OCI-LY7 (cell line): ENCODE measurements at regions not wholly inside any gene's neighbourhood (a gene's known extent, or its start where the extent isn't known, plus 50 kb on each side); places are given as distances from the start of the nearest gene placed in this dataset.

Source experiments
- EZH2phosphoT487 ChIP-seq: fragments of 200-600 bp; sonication (generic); IDR thresholded peaks from 2 replicates; pipeline ENCODE4 v1.6.1; 2018; ENCODE audit warnings: low read depth, borderline replicate concordance, mild to moderate bottlenecking, mixed run types, antibody characterized with exemption, low read length, moderate library complexity, mixed read lengths
- TF ChIP-seq, protein P1 (sequence below): fragments of 200-600 bp; sonication (generic); conservative IDR thresholded peaks from 2 replicates; pipeline ENCODE4 v1.5.1; 2014; ENCODE audit warnings: mild to moderate bottlenecking, antibody characterized with exemption, low read length, moderate library complexity, mixed read lengths

DNA sequence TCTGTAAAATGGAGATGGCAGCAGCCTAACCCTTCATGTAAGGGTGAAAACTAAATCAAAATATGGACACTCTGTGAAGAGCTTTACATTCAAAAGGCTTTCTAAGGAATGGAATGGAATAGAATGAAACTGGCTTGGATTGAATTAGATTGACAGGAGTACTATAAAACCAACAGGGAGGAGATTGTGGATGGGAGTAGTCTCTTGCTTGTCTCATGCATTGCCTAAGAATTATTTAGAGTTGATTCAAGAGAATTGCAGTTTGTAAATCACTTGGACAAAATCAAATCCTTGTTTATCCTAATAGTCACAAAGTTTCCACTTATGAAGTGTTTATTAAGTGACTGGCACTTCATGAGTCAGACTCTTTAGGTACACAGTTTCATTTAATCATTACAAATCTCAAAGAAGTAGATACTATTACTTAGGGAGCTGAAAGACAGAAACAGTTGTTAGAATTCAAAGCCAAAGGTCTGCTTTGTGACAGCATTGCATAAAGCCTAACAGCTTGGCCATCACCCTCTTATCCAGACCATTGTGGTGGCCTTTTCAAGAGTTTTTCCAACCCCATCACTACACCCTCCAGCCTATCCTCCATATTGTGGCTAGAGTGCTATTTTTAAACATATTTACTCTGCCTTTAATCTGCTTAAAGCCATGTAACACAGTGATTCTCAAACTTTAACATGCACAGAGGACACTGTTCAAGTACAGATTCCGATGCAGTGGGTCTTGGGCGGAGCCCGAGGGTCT lies 91.9 kb upstream of the GHITM start:
- TF ChIP-seq, protein P1, sequence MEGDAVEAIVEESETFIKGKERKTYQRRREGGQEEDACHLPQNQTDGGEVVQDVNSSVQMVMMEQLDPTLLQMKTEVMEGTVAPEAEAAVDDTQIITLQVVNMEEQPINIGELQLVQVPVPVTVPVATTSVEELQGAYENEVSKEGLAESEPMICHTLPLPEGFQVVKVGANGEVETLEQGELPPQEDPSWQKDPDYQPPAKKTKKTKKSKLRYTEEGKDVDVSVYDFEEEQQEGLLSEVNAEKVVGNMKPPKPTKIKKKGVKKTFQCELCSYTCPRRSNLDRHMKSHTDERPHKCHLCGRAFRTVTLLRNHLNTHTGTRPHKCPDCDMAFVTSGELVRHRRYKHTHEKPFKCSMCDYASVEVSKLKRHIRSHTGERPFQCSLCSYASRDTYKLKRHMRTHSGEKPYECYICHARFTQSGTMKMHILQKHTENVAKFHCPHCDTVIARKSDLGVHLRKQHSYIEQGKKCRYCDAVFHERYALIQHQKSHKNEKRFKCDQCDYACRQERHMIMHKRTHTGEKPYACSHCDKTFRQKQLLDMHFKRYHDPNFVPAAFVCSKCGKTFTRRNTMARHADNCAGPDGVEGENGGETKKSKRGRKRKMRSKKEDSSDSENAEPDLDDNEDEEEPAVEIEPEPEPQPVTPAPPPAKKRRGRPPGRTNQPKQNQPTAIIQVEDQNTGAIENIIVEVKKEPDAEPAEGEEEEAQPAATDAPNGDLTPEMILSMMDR, result no peak
- TF ChIP-seq EZH2phosphoT487, result no peak
